NCI-H2171 treated with DMSO at 0.1 percent for 48 hours (cell line): ENCODE measurements at regions not wholly inside any gene's neighbourhood (a gene's known extent, or its start where the extent isn't known, plus 50 kb on each side); places are given as distances from the start of the nearest gene placed in this dataset.

Experiments
- DNase-seq: peaks from one replicate; lab custom pipeline; 2025; lab: John Stamatoyannopoulos, UW

- DNase-seq: no peak
Observed at GRCh38 chr4:71283642-71284257, 55.1 kb upstream of the SLC4A4 start.

GRCh38 chr4:71287305-71287704 lies 51.5 kb upstream of the SLC4A4 start:
- no peak for DNase-seq

GRCh38 chr4:71288875-71289274 lies 49.9 kb upstream of the SLC4A4 start:
- DNase-seq: no peak
